ENCODE measurements at regions not wholly inside any gene's neighbourhood (a gene's known extent, or its start where the extent isn't known, plus 50 kb on each side); places are given as distances from the start of the nearest gene placed in this dataset.

GRCh38 chr15:72866866-72867616, 83.5 kb upstream of the ADPGK start:
- ChIA-PET POLR2A (no interaction called here), CTCF (no interaction called here)
- no peaks in the 10 kb centered on the region for H3K9me3 Mint-ChIP-seq
- peaks cover 3% of the 10 kb centered on the region; the same call in 1 of the 2 replicates for H3K27me3 Mint-ChIP-seq (ENCODE audit: low read depth)
- no peak overlapping the region for H3K4me3 Mint-ChIP-seq
- no peak overlapping the region for H3K27ac Mint-ChIP-seq
- H3K36me3 Mint-ChIP-seq = no peaks in the 10 kb centered on the region
- H3K4me1 Mint-ChIP-seq = no peaks in the 10 kb centered on the region
- no peak for ATAC-seq
- DNase-seq (ENCODE audit: low spot score) = no peak
- TF ChIP-seq PREB (CRISPR knock-in tag; IDR thresholded peaks at IDR 0.05; ENCODE audit: borderline replicate concordance) = no peak

DNA sequence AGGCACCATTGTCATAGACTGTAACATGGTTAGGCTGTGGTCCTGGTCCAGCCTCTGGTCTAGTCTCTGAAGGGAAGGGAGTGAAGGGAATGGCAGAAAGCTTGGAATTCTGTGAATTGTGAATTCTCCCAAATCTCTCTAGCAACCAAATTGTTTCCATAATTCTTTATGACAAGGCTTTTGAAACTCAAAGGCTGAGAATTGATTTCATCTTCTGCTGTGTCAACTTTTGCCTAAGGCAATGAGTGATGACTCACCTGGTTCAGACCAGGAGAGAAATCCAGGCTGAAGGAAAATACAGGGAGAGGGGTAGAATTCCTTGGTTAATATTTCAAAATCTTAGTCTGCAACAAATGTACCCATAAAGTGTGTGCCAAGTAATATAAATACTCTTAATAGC, 82.6 kb upstream of the ADPGK start:
- ChIA-PET POLR2A (no interaction called here), CTCF (no interaction called here)
- TF ChIP-seq, protein P1, sequence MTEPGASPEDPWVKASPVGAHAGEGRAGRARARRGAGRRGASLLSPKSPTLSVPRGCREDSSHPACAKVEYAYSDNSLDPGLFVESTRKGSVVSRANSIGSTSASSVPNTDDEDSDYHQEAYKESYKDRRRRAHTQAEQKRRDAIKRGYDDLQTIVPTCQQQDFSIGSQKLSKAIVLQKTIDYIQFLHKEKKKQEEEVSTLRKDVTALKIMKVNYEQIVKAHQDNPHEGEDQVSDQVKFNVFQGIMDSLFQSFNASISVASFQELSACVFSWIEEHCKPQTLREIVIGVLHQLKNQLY (CRISPR knock-in tag; IDR thresholded peaks at IDR 0.05) = no peak
- TF ChIP-seq ESRRA (CRISPR knock-in tag; IDR thresholded peaks at IDR 0.05; ENCODE audit: borderline replicate concordance) (no peak), FOXP4 (CRISPR knock-in tag; IDR thresholded peaks at IDR 0.05) (no peak), SMAD3 (CRISPR knock-in tag; IDR thresholded peaks at IDR 0.05; ENCODE audit: borderline replicate concordance) (no peak), PRRX2 (CRISPR knock-in tag; IDR thresholded peaks at IDR 0.05) (no peak), RELA (CRISPR knock-in tag; IDR thresholded peaks at IDR 0.05; ENCODE audit: borderline replicate concordance) (no peak), ZNF416 (CRISPR knock-in tag; IDR thresholded peaks at IDR 0.05) (no peak), ZNF219 (CRISPR knock-in tag; IDR thresholded peaks at IDR 0.05; ENCODE audit: borderline replicate concordance) (no peak), JUN (CRISPR knock-in tag; IDR thresholded peaks at IDR 0.05) (no peak), E2F4 (CRISPR knock-in tag; IDR thresholded peaks at IDR 0.05; ENCODE audit: borderline replicate concordance, low read depth) (no peak), FOXK1 (CRISPR knock-in tag; IDR thresholded peaks at IDR 0.05) (no peak), ELF4 (CRISPR knock-in tag; IDR thresholded peaks at IDR 0.05; ENCODE audit: low read depth) (no peak), NFE2L1 (CRISPR knock-in tag; IDR thresholded peaks at IDR 0.05) (no peak)
- no peak overlapping the region for H3K27ac Mint-ChIP-seq
- no peaks in the 10 kb centered on the region for H3K9me3 Mint-ChIP-seq
- no peaks in the 10 kb centered on the region for H3K4me1 Mint-ChIP-seq
- ATAC-seq (no peak), DNase-seq (ENCODE audit: low spot score) (no peak)
- H3K36me3 Mint-ChIP-seq = no peaks in the 10 kb centered on the region
- H3K27me3 Mint-ChIP-seq (ENCODE audit: low read depth) = peaks cover 3% of the 10 kb centered on the region; the same call in 1 of the 2 replicates
- no peak overlapping the region for H3K4me3 Mint-ChIP-seq

GRCh38 chr15:72865486-72865885, 81.9 kb upstream of the ADPGK start:
- ATAC-seq (no peak), DNase-seq (ENCODE audit: low spot score) (no peak)
- H3K4me1 Mint-ChIP-seq = no peaks in the 10 kb centered on the region
- ChIA-PET CTCF (no interaction called here), POLR2A (no interaction called here)
- no peaks in the 10 kb centered on the region for H3K36me3 Mint-ChIP-seq
- TF ChIP-seq NFYB (CRISPR knock-in tag; conservative IDR thresholded peaks at IDR 0.05; ENCODE audit: low read depth) = no peak
- TF ChIP-seq ZBTB43 (CRISPR knock-in tag; IDR thresholded peaks at IDR 0.05) = no peak
- H3K9me3 Mint-ChIP-seq = no peaks in the 10 kb centered on the region
- peaks cover 3% of the 10 kb centered on the region; the same call in 1 of the 2 replicates for H3K27me3 Mint-ChIP-seq (ENCODE audit: low read depth)
- H3K4me3 Mint-ChIP-seq = no peak overlapping the region
- no peak overlapping the region for H3K27ac Mint-ChIP-seq
